Stimulated activated CD8-positive, alpha-beta memory T cell treated with anti-CD3 and anti-CD28 coated beads, Interleukin-4, amount 100 ng/mL, for 48 hours (primary cell): ENCODE measurements at regions not wholly inside any gene's neighbourhood (a gene's known extent, or its start where the extent isn't known, plus 50 kb on each side); places are given as distances from the start of the nearest gene placed in this dataset.
"Not testable (repeated sequence)": the region's sequence is repeated elsewhere in the genome, so short reads cannot be mapped to it uniquely, and the experiment has no call there.

Experiments used
- DNase-seq: peaks from one replicate; pipeline ENCODE4 v3.0.0-alpha.2; 2020

GRCh38 chr2:111602259-111602658, 281.7 kb downstream of the ANAPC1 start:
- not testable (repeated sequence) for DNase-seq

- DNase-seq, result not testable (repeated sequence)
These were observed 278.2 kb downstream of the ANAPC1 start for GRCh38 chr2:111605798-111606197.

GRCh38 chr2:111606632-111607031, 277.4 kb downstream of the ANAPC1 start:
- not testable (repeated sequence) for DNase-seq

GRCh38 chr2:111609146-111609844, 274.7 kb downstream of the ANAPC1 start:
- not testable (repeated sequence) for DNase-seq

GRCh38 chr2:111610035-111610434, 274.0 kb downstream of the ANAPC1 start:
- DNase-seq, result not testable (repeated sequence)

- DNase-seq, result no peak
These were observed 267.3 kb downstream of the ANAPC1 start for GRCh38 chr2:111616651-111617218.

- DNase-seq, result no peak
These were observed 266.4 kb downstream of the ANAPC1 start for GRCh38 chr2:111617299-111618225.

- DNase-seq, result no peak
These were observed 265.6 kb downstream of the ANAPC1 start for GRCh38 chr2:111618226-111618977.

- no peak for DNase-seq
These were observed 264.8 kb downstream of the ANAPC1 start for GRCh38 chr2:111618978-111619902.

GRCh38 chr2:111620281-111620680, 263.7 kb downstream of the ANAPC1 start:
- DNase-seq, result no peak

- no peak for DNase-seq
These were observed 261.1 kb downstream of the ANAPC1 start for GRCh38 chr2:111622859-111623258.

- no peak for DNase-seq
These were observed 260.6 kb downstream of the ANAPC1 start for GRCh38 chr2:111623380-111623779.

GRCh38 chr2:111624411-111625156, 259.4 kb downstream of the ANAPC1 start:
- DNase-seq, result no peak

GRCh38 chr2:111625157-111625537, 258.8 kb downstream of the ANAPC1 start:
- not testable (repeated sequence) for DNase-seq

- DNase-seq, result peak; percentile 39
These were observed 257.7 kb downstream of the ANAPC1 start for GRCh38 chr2:111626037-111626864.

- DNase-seq, result no peak
These were observed 257.2 kb downstream of the ANAPC1 start for GRCh38 chr2:111626865-111627163.

GRCh38 chr2:111627256-111627655, 256.7 kb downstream of the ANAPC1 start:
- DNase-seq, result no peak

GRCh38 chr2:111628221-111628620, 255.8 kb downstream of the ANAPC1 start:
- no peak for DNase-seq

GRCh38 chr2:111629983-111630382, 254.0 kb downstream of the ANAPC1 start:
- no peak for DNase-seq

GRCh38 chr2:111632661-111633060, 251.3 kb downstream of the ANAPC1 start:
- DNase-seq, result peak; percentile 49
